OCI-LY3 (cell line): ENCODE measurements at regions not wholly inside any gene's neighbourhood (a gene's known extent, or its start where the extent isn't known, plus 50 kb on each side); places are given as distances from the start of the nearest gene placed in this dataset.

Experiments
- CTCF ChIP-seq: fragments of 200-600, 300-600 bp; sonication (generic); IDR thresholded peaks from 2 replicates; pipeline ENCODE4 v1.5.1; 2014; ENCODE audit warnings: antibody characterized with exemption, low read length, low read depth
- EZH2phosphoT487 ChIP-seq: fragments of 200-600 bp; shearing (Covaris generic); IDR thresholded peaks from 2 replicates; pipeline ENCODE4 v1.6.1; 2018; ENCODE audit warnings: antibody characterized with exemption, mixed run types, low read depth

GRCh38 chr22:47393191-47393590, 630.7 kb downstream of the TBC1D22A start:
- no peak for TF ChIP-seq CTCF
- no peak for TF ChIP-seq EZH2phosphoT487
